NOMO-1 (cell line): ENCODE measurements at regions not wholly inside any gene's neighbourhood (a gene's known extent, or its start where the extent isn't known, plus 50 kb on each side); places are given as distances from the start of the nearest gene placed in this dataset.

Source experiments
- DNase-seq, 2 experiments: peaks; one replicate each; lab custom pipeline; 2025; ENCODE audit not compliant: unreplicated experiment in 2 of 2; lab: John Stamatoyannopoulos, UW

DNA sequence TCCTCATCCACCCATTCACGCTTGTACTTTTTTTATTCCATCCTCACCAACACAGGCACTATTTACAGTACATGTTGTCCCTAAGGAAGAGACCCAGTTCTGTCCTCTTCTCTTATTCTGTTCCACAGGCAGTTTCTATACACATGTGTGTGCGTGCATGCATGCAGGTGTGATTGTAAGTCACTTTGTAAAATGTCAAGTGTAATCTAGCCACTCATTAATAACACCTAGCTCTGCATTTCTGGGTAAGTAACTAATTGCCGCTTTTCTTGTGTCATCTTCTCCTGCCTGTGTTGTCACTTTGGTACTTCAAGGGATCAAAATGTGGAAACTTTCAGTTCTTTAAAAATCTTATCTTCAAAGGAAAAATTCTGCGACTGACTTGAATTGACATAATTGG lies 377.2 kb downstream of the SEC16B start:
- DNase-seq: no peak

DNA sequence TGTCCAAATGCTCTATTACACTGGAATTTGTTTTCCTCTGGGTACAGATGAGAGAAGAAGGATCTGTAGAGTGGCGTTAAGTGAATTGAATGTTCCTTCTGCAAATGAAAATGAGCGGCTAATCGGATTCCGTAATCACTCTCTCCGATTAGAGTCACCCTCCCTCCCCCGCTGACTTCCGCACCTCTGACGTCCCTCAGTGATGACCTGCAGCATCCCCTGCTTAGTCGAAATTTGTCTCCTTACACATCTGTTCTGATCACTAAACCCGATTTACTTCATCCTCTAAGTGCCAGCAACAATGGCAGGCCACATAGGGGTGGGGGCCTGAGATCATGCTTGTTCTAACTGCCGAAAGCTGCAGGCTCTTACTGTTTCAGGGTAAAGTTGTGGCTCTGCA lies 378.7 kb downstream of the SEC16B start:
- DNase-seq: peak; percentile 52 to 70

DNA sequence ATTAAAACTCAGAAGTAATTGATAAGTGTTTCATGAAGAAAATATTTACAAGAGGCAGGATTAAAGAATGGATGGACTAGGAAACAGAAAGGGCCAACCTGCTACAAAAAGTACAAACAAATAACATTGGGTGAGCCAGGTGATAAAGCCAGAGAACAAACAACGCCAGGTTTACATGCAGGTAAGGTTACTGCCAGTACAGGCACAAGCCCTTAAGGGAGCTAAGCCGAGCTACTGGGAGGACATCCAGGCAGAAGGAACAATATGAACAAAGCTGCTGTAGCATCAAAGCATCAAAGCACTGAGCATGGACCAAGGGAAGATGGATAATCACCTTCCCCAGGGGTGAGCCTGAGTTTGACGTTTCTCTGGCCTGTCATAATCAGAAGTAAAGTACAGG lies 380.7 kb downstream of the SEC16B start:
- no peak for DNase-seq

GRCh38 chr1:177586429-177586828 lies 383.4 kb downstream of the SEC16B start:
- no peak for DNase-seq

GRCh38 chr1:177585302-177586220 lies 384.3 kb downstream of the SEC16B start:
- no peak for DNase-seq

- no peak for DNase-seq
Measured at GRCh38 chr1:177573901-177574300, 396.0 kb downstream of the SEC16B start.

DNA sequence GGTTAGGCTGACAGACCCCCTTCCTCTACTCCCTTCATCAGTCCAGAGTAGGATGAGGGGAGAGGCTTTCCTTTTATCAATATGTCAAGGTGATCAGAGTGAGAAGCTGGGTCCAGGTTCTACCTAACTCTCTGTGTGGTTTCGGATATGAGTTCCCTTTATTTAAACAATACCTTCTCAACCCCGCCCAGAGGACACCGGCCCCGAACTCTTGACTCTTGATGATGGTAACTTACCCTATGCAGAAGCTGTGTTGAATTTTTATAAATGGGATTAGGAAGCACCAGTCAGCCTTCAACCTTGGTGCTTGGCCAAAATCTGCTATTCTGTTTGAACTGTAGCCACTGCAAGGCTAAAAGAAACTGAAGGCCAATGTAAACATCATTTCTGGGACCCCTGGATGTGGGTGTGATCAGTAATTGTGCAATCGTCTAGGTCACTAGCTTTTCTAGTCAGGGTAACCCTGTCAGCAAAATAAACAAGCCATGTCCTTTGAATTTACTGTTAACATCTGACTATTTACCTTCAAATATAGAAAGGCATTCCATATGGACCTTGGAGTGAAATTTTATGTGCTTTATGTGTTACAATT lies 398.3 kb downstream of the SEC16B start:
- no peak for DNase-seq

GRCh38 chr1:177571076-177571475 lies 398.8 kb downstream of the SEC16B start:
- DNase-seq: no peak

- DNase-seq: no peak
Measured at GRCh38 chr1:177569476-177569875, 398.7 kb downstream of the BRINP2 start.

GRCh38 chr1:177568622-177569021 lies 397.9 kb downstream of the BRINP2 start:
- no peak for DNase-seq

- no peak for DNase-seq
Measured at GRCh38 chr1:177567393-177567792, 396.6 kb downstream of the BRINP2 start.

DNA sequence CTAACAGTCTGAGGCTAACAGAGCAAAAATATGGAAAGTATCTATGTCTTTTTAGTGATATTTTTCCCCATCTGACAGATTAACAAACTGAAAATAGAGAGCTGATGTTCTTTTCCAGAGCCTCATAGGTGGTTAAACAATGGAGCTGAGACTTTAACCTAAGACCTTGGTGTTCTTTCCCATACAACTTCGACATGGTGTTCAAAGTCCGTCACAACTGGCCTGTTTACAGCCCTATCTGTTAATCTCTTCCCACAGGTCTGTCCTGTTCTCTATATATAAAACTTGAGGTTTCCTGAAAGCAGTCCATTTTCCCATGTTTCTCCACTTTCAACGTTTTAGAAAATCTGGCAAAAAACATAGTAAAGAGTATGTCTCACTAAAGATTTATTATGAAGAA lies 395.7 kb downstream of the BRINP2 start:
- DNase-seq: no peak

GRCh38 chr1:177561436-177561835 lies 390.7 kb downstream of the BRINP2 start:
- no peak for DNase-seq

GRCh38 chr1:177558372-177558771 lies 387.6 kb downstream of the BRINP2 start:
- DNase-seq: no peak

- DNase-seq: no peak
Measured at GRCh38 chr1:177556163-177556562, 385.4 kb downstream of the BRINP2 start.

DNA sequence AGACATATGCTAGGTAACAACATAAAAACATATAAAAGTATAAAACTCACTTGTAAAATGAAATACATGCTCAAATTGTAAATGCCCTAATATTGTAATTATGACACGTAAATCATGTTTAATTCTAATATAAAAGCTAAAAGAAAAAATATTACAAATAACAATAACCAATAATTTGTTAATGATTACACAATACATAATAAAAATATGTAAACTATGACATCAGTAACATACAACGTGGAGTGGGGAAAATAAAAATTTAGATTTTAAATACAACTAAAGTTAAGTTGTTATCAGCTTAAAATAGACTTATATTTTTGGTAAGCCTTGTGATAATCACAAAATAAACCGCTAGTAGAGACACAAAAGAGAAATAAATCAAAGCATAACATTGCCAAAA lies 376.4 kb downstream of the BRINP2 start:
- no peak for DNase-seq

GRCh38 chr1:177546346-177546745 lies 375.6 kb downstream of the BRINP2 start:
- DNase-seq: no peak

- DNase-seq: no peak
Measured at GRCh38 chr1:177526201-177526600, 355.4 kb downstream of the BRINP2 start.

- DNase-seq: no peak
Measured at GRCh38 chr1:177525176-177525575, 354.4 kb downstream of the BRINP2 start.

DNA sequence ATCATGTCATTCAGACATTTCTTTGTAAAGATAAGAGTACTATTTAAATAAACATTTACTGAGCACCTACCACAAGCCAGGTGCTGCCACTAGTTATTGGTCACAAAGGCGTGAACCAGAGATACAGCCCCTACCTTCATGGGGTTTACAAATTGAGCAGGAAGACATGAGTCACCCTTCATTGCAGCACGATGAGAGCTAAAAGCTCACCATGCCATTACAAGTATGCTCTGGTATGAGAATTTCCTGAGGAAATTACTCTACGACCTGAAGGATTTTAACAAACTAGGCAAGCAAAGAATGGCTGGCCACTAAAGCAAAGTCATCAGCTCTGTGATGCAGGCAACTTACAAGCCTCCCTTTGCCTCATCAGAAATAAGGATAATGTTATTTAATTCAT lies 346.8 kb downstream of the BRINP2 start:
- no peak for DNase-seq

- no peak for DNase-seq
Measured at GRCh38 chr1:177514207-177514606, 343.4 kb downstream of the BRINP2 start.

DNA sequence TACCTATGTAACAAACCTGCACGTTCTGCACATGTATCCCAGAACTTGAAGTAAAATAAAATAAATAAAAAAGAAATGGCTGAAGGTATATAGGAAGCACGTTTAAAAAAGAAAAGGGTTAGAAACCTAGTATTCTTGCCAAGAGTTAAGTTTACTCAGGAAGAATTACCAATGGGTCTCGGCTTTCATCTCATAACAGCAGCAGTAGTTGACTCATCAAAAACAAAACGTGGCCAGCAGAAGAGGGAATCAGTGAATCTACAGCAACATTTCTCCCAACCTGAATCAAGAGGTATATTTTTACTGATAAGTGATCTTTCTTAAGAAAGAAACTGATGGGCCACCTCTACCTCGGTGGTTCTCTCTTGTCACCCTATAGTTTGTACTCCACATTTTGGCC lies 340.3 kb downstream of the BRINP2 start:
- DNase-seq: no peak
